ENCODE measurements at regions not wholly inside any gene's neighbourhood (a gene's known extent, or its start where the extent isn't known, plus 50 kb on each side); places are given as distances from the start of the nearest gene placed in this dataset.

GRCh38 chr13:59543418-59543817 lies 620.3 kb downstream of the DIAPH3 start:
- TF ChIP-seq EZH2 (IDR thresholded peaks at IDR 0.05; ENCODE audit: low read length, unreplicated experiment) = no peak
- TF ChIP-seq CTCF (conservative IDR thresholded peaks at IDR 0.05; ENCODE audit: low read depth, low read length) = no peak
- no peak for TF ChIP-seq EZH2phosphoT487 (IDR thresholded peaks at IDR 0.05; ENCODE audit: borderline replicate concordance, low read length)
